Progenitor cell of endocrine pancreas (in vitro differentiated cells): ENCODE measurements at regions not wholly inside any gene's neighbourhood (a gene's known extent, or its start where the extent isn't known, plus 50 kb on each side); places are given as distances from the start of the nearest gene placed in this dataset.

Source experiments
- DNase-seq: peaks from one replicate; pipeline ENCODE4 v3.0.0; 2021; ENCODE audit warnings: low spot score; ENCODE audit not compliant: unreplicated experiment
- H3K27ac Mint-ChIP-seq: 2 replicates; pipeline ENCODE4 v1.8.0; 2021; ENCODE audit warnings: mild to moderate bottlenecking, moderate library complexity, mixed read lengths
- H3K27me3 Mint-ChIP-seq: 2 replicates; pipeline ENCODE4 v1.8.0; 2021; ENCODE audit warnings: mixed read lengths
- H3K36me3 Mint-ChIP-seq: 2 replicates; pipeline ENCODE4 v1.8.0; 2022; ENCODE audit warnings: mixed read lengths; ENCODE audit not compliant: insufficient read depth
- H3K4me1 Mint-ChIP-seq: 2 replicates; pipeline ENCODE4 v1.8.0; 2021; ENCODE audit warnings: low read depth, mixed read lengths
- H3K4me3 Mint-ChIP-seq: 2 replicates; pipeline ENCODE4 v1.8.0; 2021; ENCODE audit warnings: low read depth, mild to moderate bottlenecking, moderate library complexity, mixed read lengths
- H3K9me3 Mint-ChIP-seq: 2 replicates; pipeline ENCODE4 v1.8.0; 2021; ENCODE audit warnings: low read depth, mixed read lengths
- TF ChIP-seq, protein P1 (sequence below): fragments of 200-600 bp; sonication (generic); IDR thresholded peaks from one replicate; pipeline ENCODE4 v1.5.0; 2021; ENCODE audit warnings: antibody characterized with exemption, mild to moderate bottlenecking; ENCODE audit not compliant: unreplicated experiment

DNA sequence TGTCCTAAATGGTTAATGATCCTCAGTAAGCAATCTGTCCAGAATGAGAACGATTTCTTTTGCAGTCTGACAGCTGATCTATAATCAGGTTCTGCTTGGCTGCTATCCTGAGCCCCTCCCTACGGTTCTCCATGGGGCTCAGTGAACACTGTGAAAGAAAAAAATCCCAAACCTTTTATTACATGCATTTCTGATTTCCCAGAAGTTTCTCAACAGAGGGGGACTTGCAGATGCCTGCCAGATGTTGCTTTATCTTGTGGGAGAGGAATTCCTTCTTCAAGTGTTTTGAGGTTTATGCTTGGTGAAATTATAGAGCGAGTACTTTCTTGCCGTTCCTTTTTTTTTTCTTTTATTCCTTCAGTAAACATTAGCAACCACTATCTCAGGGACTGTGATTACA lies 531.9 kb upstream of the ISX start:
- Mint-ChIP-seq H3K4me1 (peaks cover 6% of the 10 kb centered on the region), H3K4me3 (no peak overlapping the region), H3K36me3 (no peaks in the 10 kb centered on the region), H3K27me3 (no peaks in the 10 kb centered on the region), H3K27ac (no peak overlapping the region), H3K9me3 (peaks cover 5% of the 10 kb centered on the region)
- TF ChIP-seq, protein P1, sequence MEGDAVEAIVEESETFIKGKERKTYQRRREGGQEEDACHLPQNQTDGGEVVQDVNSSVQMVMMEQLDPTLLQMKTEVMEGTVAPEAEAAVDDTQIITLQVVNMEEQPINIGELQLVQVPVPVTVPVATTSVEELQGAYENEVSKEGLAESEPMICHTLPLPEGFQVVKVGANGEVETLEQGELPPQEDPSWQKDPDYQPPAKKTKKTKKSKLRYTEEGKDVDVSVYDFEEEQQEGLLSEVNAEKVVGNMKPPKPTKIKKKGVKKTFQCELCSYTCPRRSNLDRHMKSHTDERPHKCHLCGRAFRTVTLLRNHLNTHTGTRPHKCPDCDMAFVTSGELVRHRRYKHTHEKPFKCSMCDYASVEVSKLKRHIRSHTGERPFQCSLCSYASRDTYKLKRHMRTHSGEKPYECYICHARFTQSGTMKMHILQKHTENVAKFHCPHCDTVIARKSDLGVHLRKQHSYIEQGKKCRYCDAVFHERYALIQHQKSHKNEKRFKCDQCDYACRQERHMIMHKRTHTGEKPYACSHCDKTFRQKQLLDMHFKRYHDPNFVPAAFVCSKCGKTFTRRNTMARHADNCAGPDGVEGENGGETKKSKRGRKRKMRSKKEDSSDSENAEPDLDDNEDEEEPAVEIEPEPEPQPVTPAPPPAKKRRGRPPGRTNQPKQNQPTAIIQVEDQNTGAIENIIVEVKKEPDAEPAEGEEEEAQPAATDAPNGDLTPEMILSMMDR = no peak
- DNase-seq = no peak

DNA sequence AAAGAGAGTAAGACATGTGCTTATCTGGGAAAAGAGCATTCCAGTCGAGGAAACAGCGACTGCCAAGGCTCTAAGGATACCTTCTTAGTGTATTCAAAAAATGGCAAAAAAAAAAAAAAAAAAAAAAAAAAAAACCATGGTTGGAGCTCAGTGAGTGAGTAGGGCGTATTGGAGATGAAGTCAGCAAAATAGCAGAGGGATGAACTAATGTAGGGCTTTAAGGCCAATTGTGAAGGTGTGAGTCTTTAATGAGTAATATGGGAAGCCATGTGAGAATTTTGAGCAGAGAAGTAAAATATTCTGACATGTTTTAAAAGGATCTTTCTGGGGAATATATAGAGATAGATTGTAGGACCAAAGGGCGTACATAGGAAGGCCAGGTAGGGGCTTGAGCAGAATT lies 498.6 kb upstream of the ISX start:
- H3K9me3 Mint-ChIP-seq = no peaks in the 10 kb centered on the region
- H3K27ac Mint-ChIP-seq = no peak overlapping the region
- no peaks in the 10 kb centered on the region for H3K4me1 Mint-ChIP-seq
- H3K27me3 Mint-ChIP-seq = peaks cover 6% of the 10 kb centered on the region
- TF ChIP-seq, protein P1 = no peak
- no peaks in the 10 kb centered on the region for H3K36me3 Mint-ChIP-seq
- no peak for DNase-seq
- no peak overlapping the region for H3K4me3 Mint-ChIP-seq

DNA sequence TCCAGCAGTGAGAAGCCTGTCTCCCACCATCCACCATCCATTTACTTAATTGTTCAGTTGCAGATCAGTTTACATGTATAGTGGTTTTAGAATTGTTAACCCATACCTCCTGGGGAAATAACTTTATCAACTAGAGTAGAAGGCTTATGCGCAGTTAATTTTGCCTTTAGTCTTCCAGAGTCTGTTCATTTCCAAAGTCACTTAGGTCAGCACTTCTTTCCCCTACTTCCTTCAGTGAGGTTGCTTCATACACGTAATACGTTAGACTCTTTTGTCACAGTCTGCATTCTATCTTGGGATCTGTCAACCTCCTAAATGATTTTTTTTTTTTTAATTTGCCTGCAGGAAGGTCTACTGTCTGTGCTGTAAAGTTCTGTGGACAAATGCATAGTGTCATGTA lies 495.6 kb upstream of the ISX start:
- H3K27ac Mint-ChIP-seq = no peak overlapping the region
- H3K9me3 Mint-ChIP-seq = peaks cover 9% of the 10 kb centered on the region
- no peak overlapping the region for H3K4me3 Mint-ChIP-seq
- no peaks in the 10 kb centered on the region for H3K36me3 Mint-ChIP-seq
- DNase-seq = no peak
- no peaks in the 10 kb centered on the region for H3K4me1 Mint-ChIP-seq
- TF ChIP-seq, protein P1 = no peak
- no peaks in the 10 kb centered on the region for H3K27me3 Mint-ChIP-seq

DNA sequence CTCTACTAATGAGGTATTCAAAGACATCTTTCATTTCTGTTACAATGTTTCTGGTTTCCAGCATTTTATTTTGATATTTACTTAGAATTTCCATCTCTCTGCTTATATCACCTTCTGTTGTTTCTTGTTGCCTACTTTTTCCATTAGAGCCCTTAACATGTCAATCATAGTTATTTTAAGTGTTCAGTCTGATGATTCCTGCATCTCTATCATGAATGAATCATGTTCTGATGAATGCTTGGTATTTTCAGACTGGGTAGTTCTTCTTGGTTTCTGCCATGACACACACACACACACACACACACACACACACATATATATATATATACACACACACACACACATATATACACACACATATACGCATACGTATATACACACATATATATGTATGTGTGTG lies 486.4 kb upstream of the ISX start:
- H3K27ac Mint-ChIP-seq = no peak overlapping the region
- no peaks in the 10 kb centered on the region for H3K4me1 Mint-ChIP-seq
- H3K9me3 Mint-ChIP-seq = peaks cover 3% of the 10 kb centered on the region
- DNase-seq = no peak
- no peak overlapping the region for H3K4me3 Mint-ChIP-seq
- H3K36me3 Mint-ChIP-seq = no peaks in the 10 kb centered on the region
- no peaks in the 10 kb centered on the region for H3K27me3 Mint-ChIP-seq
- TF ChIP-seq, protein P1 = no peak

DNA sequence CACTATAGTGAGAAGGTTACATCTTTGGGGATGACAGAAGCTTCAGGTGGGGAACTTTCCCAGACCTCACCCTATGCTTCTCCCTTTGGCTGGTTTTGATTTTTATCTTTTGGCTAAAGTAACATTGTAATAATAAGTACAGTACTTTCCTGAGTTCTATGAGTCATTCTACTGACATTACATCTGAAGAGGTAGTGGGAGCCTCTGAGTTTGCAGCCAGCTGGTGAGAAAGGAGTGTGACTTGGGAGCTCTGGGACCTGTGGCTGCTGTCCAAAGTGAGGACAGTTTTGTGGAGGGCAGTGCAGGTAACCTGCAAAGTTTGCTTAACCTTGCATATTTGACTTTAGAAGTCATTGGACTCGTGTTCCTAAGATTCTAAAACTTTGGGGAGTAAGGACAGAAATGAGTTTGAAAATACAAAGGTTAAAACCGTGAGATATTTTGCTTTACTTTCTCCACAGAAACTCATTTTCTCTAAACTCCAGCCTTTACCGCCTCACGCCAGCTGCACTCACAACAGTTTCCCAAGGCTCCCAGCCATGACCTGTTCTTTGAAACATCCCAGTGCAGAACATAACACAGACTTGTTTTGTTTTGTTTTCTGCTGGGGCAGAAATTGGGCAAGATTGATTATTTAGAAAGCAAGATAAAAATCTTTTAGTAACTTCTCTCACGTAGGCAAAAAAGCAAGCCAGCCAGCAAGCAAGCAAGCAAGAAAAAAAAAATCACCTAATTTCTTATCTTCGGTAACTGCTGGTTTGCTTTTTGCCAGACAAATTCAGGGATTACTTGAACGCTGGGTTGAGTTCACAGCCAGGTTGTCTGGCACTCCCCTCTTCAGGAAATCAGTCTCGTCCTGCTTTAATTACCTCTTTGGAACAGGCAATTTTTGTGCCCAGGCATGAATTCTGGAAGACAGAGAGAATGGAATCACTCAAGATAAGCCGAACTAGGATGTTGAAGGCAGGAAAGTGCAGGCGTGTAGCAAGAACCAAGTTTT lies 478.3 kb upstream of the ISX start:
- no peaks in the 10 kb centered on the region for H3K27me3 Mint-ChIP-seq
- no peaks in the 10 kb centered on the region for H3K36me3 Mint-ChIP-seq
- H3K4me3 Mint-ChIP-seq = no peak overlapping the region
- H3K27ac Mint-ChIP-seq = peak overlapping the region; percentile 17
- peaks cover 9% of the 10 kb centered on the region for H3K4me1 Mint-ChIP-seq
- DNase-seq = no peak
- TF ChIP-seq, protein P1 = no peak
- no peaks in the 10 kb centered on the region for H3K9me3 Mint-ChIP-seq
